Hematopoietic multipotent progenitor cell treated with erythropoietin and hydrocortisone succinate and interleukin-3 and kit ligand, for 15 days (in vitro differentiated cells): ENCODE measurements at regions not wholly inside any gene's neighbourhood (a gene's known extent, or its start where the extent isn't known, plus 50 kb on each side); places are given as distances from the start of the nearest gene placed in this dataset.

Source experiments
- DNase-seq: peaks from one replicate; pipeline ENCODE4 v3.0.0-alpha.2; 2015; ENCODE audit warnings: low spot score

DNA sequence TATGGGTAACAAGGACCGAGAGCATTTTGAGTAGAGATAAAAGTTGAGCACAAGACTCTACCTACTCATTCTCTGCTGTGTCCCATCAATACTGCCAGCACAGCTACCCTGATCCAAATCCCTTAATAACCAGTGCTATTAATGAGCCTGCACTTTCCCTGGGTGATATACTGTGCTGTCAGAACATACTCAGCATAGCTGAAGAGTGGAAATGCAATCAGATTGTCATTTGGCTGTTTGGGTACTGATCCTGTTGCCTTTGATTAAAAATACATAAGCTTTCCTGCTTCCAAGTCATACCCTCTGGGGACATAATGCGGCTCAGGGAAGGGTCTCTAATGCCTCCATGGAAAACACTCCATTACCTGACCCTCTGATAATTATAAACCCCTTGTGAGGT, 917.5 kb downstream of the SQOR start:
- no peak for DNase-seq

DNA sequence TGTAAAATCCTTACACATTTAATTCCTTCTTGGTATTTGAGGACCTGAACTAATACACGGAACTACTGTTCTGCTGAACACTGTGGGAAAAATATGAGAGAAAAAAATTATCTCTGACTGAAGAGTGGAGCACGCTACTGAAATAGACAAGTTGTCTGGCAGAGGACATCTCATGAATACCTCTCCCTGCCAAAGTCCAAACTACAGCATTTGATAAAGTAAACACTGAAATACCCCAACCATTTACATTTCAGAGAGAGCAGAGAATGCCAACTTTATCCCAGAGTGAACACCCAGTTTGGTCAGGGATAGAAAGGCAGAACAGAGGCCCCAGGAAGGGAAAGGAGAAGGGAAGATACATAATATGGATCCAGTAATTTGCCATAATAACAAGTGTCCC, 920.7 kb downstream of the SQOR start:
- DNase-seq = no peak

DNA sequence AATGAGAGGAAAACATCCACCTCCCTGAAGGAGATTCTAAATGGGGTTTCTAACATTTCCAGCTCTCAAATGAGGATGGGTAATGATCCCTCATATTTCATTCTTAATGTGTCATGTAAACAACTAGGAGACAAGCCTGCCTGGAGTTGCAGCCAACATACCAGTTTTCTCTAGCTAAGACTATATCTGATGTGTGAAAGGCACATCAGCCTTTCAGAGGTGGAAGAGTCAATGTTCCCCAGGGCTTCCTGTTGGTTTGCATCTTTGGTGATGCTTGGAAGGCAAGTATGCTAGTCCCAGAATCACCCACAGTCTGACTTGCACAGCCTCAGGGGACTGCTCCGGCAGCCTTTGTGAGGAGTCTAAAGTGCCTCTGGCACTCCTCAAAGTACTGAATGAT, 921.2 kb downstream of the SQOR start:
- DNase-seq = no peak

DNA sequence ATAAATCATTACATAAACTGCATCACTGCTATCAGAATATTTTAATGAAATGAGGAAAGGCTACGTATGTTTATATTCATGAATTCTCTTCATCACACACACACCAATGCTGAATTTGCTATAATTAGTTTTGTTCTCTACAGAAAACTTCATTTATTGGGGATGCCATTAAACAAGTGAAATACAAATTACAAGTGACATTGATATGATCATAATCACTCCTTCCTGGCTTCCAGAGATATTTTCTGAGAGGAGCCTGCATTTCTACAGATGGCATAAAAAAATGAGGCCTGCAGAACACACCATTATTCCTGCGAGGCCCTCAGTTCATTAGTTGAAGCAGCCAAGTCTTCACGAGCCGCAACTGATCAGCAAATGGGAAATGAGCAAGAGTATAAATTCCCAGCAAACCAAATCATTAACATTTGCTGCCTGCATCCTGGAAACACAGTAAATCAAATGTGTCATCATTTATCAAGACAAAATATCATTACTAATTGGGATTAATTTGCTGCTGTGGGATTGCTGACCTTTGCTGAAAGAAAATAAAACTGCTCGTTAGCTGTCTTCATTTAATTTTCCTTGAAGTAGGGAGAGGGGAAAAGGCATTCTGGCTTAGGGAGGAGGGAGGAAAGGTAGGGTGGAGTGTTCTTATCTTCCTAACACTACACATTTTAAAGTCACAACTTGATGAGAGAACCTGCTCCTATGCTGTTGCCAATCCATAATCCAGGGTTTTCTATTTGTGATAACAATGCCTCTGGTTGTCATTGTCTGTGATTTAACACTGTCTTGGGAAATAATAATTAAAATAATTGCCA, 921.9 kb downstream of the SQOR start:
- DNase-seq = no peak

DNA sequence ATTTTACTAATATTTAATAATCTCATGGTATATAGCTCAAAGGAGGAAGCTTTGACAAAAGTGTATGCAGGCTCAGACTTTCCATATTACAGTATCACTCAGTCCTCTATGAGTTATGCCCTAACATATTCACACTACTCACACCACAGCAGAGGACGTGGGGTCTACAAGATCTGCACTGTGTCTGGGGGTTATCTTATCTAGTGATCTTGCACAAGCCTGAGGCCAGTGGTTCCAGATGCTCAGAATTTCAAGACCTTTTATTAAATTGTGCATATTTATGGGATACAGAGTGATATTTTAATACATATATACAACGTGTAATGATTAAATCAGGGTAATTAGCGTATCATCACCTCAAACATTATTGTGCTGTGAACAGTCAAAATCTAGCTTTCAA, 933.1 kb downstream of the SQOR start:
- DNase-seq = no peak

DNA sequence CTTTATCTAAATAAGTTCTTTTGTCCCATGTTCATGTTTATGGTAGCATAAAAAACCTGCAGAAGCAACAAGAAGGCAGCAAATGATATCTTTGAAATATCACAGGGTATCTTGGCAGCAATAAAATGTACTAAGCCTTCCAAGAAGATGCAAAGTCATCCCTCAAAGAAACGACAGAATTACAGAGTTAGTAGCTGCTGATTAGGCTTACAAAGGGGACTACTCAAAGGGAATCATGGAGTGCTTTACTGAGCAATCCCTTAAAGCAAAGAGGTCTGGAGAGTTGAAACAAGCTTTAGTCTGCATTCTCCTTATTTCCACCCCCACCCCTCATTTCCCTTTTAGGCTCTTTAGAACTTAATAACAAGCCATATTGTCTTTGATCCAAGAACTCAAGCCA, 935.0 kb downstream of the SQOR start:
- DNase-seq = no peak

DNA sequence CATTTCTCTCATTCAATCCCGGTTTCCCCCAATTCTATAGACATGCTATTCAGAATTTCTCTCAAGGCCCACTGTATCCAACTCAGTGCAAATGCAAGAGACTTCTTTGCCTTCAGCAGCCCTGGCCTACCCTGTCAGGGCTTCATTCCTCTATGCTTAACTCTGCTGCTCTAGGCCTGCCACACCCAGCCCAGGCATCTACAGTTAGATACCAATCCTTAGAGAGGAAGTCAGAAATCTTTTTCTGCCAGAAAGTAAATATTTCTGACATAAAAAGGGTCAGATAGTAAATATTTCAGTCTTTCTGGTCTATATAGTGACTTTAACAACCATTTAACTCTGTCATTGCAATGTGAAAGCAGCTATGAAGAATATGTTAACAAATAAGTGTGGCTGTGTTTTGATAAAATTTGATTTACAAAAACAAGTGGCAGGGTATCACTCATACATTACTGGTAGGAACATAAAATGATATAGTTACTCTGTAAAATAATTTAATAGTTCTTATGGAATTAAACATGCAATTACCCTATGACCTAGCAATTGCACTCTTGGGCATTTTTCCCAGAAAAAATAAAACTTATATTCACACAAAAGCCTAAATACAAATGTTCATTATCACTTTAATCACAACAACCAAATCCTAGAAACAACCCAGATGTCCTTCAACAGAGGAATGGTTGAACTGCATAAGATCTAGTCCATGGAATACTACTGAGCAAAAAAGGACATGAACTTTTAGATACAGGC, 942.0 kb downstream of the SQOR start:
- DNase-seq = no peak

DNA sequence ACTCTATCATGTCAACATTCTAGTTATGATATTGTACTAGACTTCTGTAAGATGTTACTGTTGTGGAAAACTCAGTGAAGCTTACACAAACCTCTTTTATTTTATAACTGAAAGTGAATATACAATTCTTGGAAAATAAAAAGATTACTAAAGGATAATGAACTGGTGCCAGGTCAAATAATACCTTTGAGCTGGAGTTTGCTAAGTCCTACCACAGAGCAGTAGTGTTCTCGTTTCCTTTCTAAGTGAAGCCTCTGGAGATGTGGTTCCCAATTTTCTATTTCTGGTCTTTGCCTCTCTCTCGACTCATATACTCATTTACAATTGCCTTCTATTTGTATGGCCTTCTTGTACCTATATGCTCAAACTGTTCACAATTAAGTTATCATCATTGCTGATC, 942.9 kb downstream of the SQOR start:
- DNase-seq = no peak

DNA sequence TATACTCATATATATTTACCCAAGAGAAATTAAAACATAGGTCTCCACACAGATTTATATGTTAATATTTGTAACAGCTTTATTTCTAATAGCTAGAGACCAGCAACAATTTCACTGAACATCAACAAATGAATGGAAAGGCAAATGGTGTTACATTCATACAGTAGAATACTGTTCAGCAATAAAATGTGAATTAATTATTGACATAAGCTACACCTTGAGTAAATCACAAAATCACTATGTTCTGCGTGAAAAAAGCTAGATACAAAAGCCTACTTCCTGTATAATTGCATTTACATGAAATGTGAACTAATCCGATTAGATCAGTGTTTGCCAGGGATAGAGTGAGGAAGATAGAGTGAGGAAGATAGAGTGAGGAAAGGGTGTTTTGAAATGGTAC, 945.7 kb downstream of the SQOR start:
- no peak for DNase-seq

DNA sequence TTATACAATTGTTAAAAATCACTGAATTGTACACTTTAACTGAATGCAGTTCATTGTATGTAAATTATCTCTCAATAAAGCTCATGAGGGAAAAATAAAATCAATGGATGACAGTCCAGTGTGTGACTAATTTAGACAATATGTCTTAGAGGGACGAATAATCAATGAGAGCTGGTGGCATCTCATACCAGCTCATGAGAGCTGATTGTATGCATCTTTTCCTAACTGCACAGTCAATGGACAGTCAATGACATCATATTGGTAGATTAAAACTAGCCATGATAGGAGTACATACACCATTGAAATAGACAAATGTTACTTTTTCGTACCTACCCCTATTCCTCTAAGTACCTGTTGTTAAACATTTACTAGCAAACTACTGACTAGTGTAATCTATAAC, 946.1 kb downstream of the SQOR start:
- DNase-seq = no peak

DNA sequence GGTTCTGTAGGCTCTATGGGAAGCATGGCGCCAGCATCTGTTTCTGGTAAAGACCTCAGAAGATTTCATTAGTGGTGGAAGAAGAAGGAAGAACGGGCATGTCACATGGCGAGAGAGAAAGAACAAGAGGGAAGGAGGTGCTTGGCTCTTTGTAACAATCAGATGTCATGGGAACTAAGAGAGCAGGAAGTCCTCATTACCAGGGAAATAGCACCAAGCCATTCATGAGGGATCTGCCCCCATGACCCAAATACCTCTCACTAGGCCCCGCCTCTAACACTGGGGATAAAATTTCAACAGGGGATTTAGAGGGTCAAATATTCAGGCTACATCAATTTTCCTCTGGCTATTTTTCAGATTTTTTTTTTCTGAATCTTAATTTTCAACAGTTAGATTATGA, 954.3 kb downstream of the SQOR start:
- no peak for DNase-seq

DNA sequence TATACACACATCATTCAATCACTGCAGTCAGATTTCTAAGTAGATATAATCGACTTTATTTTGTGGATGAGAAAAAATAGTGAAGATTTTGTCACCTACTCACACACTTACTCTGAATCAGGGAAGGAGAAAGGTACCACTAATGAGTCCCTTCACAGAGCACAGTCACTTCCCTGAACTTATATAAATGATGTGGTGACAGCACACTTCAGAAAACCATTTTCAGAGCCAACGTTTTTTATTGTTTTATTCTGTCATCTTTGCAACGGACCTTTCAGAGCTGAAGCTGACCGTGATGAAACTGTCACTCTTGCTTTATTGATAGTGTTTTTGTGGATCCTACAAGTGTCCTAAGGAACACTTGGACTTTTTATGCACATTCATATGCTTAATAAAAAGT, 956.6 kb downstream of the SQOR start:
- DNase-seq = no peak

DNA sequence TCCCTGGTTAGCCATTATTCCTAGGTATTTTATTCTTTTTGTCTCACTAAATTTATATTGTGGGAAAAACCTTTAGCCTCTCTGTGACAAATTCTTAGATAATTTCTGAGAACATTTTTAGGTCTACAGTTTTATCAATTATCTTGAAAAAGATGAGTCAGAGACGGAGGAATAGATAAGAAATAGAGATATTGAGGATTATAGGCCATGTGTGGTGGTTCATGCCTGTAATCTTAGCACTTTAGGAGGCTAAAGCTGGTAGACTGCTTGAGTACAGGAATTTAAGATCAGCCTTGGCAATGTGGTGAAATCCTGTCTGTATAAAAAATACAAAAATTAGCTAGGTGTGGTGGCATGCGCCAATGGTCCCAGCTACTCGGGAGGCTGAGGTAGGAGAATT, 960.2 kb downstream of the SQOR start:
- no peak for DNase-seq

DNA sequence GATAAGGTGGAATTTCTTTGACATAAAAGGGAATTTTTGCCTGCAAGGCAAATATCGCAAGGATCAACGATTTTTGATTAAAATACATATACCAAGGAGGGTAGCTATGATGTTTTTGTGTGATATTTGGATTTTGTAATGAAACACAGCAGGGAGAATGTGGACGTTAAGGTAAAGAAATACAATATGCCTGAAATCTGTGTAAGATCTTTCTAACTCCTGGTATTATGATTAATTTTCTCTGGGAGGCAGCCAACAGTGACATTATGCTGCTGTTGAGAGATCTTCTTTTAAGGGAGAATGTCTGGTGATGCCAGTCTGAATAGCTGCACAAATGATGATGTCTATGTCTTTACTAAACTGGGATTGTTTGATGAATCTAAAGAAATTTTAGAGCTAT, 972.2 kb downstream of the SQOR start:
- DNase-seq = no peak

DNA sequence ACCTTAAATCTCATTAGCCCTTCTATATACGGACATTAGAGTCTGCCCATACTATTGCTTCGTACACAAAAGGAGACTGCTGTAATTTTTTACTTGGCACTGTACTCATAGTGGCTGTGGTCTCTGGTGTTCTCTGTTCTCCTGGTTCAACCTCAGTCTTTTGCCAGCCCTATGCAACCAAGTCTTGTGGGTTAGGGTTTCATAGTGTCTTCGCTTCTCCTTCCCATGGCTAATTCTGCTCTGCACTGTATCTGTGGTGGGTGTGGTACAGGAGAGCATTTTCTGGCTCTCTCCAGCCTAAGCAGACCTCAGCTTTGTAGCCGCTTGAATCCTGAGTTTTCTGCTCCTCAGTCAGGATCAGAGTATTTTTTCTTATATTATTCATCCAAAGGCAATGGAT, 981.2 kb downstream of the SQOR start:
- DNase-seq = no peak

DNA sequence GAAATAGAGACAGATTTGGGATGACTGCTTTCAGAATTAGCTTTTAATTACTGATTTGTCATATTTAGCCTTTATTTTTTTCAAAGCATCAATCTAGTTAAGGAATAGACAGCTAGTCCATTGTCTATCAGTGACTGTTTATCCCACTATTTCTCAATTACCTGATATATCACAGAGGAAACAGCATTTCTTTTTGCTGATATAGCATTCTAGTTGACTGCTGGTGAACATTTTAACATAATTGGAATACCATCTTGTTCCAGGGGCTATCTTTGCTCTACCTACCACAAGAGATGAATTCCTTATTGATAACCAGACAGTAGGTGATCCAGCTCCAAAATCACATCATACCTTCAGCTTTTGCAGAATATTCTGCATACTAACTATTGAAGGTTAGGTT, 982.7 kb downstream of the SQOR start:
- DNase-seq = no peak

DNA sequence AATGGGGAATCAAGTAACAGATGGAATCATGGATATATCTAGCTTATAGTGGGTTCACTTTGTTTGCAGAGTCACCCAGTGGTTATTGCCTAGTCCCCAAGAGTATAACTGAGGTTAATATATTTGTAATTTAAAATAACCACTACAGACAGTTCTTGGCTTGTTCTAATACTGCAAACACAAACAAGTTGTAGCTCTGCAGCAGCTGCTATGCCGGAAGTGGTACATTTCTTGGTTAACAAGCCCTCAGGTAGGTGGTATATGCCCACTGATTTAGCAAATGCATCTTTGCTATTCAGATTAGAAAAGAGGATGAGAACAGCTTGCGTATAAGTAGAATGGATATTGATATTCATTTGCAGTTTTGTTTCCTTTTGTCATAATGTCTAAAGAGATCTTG, 984.2 kb downstream of the SQOR start:
- DNase-seq = no peak

DNA sequence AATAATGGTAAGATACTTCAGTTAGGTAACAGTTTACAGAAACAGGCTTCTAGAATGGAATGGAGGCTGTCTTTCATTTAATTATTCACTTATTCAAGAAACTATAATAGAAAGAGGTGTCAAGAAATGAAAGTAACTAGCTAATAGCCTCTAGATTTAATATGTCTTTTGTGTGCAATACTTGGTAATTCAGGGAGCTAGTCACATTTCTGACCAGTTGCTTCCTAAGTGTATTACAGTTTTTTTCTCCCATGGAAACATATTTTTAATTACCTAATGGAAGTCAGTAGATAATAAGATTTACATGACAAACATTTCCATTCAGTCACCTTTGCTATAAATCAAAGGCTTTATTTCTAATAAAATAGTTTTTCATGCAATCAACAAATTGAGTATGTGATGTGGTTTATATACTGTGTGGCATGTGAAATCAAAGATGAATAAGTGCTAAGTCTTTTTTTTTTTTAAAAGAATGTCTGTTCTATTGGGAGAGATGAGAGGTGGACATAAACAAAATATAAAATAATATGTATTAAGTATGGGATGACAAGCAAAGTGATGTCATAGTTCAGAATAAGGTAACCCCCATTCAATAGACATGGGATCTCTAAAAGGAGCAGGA, 985.7 kb downstream of the SQOR start:
- DNase-seq = no peak

DNA sequence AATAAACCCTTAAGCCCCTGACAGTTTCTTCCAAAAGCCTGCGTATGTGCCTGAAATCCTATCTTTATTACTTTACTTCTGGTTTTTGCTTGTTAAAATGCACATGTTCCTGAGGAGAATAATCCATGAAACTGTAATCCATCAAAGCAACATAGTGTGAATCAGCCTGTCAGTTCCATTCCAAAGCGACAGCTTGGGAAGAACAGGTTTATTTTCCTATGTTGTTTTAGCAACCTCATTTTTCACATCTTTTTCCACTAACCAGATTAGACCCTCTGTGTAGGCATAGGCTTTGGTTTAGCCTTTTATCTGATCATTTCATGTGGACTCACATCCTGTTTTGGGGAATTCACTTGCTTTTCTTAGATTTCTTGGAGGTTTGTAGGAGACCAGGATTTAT, 988.0 kb downstream of the SQOR start:
- DNase-seq = no peak

DNA sequence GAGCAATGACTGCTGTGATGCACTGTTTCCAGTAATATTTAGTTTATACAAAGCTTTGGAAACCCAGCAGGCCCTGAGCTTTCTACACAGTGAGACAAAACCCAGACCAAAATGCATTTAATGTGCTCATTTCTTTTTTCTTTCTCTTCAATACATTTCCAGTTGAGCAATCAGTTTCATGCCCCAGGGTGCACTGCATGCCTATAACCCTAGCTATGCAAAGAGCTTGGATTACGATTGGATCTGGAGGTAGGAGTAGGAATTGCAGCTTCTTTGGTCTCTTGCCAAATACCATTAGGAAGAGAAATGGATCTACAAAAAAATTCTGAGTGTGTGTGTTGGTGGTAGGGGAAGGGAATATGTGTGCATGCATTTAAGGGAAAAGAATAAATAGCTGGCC, 1001.4 kb downstream of the SQOR start:
- DNase-seq = no peak

DNA sequence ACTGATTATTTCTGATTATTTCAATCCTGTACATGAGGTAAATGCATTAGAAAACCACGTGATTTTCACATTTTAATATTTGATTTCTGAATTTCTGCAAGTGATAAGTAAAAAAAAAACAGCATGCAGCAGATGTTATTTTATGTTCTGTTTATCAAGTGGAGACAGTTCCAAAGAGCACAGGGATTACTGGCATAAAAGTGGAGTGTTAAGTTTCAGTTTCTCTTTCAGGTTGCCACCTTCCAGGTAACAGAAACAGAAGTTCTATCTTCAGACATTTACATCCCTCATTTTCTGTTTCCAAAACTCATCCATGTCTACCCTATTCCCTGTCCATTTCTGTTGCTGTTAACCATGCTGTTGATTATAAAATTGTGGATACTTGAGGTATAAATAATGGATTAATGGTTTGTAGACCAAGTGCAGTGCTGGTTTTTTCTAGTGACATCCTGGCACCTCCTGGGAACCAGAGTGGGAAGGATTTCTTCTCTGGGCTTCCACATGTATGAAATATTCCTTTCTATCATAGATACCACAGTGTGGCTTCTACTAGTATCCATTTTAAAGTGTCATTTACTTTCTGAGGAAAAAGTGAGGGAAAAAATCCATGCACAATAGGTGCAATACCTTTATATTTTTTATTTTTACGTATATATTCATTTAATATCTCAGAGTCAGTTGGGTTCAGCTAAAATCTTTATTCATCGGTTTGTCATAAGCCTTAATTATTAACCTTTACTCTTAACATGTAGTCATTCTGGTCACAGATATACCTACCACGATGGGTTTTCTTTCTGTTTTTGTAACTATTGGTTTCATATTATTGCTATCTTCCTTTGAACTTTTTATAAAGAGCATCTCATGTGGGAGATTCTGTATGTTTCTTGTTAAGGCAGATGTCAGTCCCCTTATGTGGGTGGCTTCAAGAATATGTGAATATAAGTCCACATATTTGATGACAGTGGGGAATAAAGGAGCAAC, 1010.0 kb downstream of the SQOR start:
- DNase-seq = no peak

DNA sequence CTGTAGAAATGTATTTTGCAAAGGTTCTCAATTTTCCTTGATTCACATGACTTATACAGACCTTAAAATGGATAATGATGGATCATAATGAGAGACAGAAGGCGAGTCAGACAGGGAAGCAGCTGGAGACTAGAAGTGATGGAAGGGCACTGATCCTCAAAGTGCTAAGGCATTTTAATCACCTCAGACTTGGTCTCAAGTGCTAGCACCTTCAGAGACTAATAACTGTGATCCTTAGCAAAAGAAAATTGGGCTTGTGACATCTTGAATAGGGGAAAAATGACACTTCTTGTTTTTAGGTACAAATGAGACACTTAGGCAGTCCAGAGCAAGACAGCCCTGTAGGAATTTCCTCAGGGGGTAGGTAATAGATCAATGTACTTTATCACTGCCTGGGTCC, 1011.7 kb downstream of the SQOR start:
- DNase-seq = no peak
